ENCODE measurements at regions not wholly inside any gene's neighbourhood (a gene's known extent, or its start where the extent isn't known, plus 50 kb on each side); places are given as distances from the start of the nearest gene placed in this dataset.
A peak's percentile ranks its signal among the peaks of the same experiment; 100 is the strongest.
"Not testable (repeated sequence)": the region's sequence is repeated elsewhere in the genome, so short reads cannot be mapped to it uniquely, and the experiment has no call there.

DNA sequence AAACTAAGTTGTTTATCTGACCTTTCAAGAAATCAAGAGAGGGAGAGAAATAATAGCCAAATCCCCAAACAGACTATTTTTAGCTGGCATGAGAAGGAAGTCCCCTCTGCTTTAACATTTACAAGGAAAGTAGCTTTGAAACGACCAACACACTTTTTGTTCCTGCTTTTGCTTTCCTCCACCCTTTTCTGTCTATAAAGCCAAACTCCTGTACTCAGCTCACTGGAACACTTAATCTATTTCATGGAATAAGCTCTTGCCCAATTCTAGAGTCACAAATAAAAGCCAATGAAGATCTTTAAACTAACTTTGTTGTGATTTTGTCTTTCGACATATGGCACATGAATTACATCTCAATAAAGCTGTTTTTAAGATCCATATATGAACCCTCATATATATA is 86.8 kb upstream of the CCDC71L start:
- no peak for DNase-seq (ENCODE audit: low spot score)
- FAIRE-seq: no peak

DNA sequence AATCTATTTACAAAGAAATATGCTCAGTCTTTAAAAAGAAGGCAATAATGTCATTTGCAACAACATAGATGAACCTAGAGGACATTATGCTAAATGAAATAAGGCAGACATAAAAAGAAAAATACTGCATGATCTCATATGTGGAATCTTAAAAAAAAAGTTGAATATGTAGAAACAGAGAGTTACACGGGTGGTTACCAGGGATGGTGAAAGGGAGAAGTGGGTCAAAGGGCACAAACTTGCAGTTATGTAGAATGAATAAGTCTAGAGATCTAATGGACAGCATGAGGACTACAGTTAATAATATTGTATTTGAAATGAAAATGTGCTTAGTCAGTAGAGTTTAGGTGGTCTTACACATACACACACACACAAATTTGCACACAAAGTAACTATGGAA is 88.2 kb upstream of the CCDC71L start:
- no peak for FAIRE-seq
- DNase-seq (ENCODE audit: low spot score): no peak

GRCh38 chr7:106750773-106751172 is 89.8 kb upstream of the CCDC71L start:
- DNase-seq (ENCODE audit: low spot score): no peak
- FAIRE-seq: no peak

- DNase-seq (ENCODE audit: low spot score): no peak
- FAIRE-seq: no peak
Observed at GRCh38 chr7:106752367-106752766, 91.4 kb upstream of the CCDC71L start.

DNA sequence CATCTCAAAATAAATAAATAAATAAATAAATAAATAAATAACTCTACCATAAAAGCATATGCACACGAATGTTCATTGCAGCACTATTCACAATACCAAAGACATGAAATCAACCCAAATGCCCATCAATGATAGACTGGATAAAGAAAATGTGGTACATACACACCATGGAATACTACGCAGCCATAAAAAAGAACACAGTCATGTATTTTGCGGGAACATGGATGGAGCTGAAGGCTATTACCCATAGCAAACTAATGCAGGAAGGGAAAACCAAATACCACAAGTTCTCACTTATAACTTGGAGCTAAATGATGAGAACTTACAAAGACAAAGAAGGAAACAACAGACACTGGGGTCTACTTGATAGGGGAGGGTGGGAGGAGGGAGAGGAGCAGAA is 94.1 kb upstream of the CCDC71L start:
- FAIRE-seq; DNase-seq (ENCODE audit: low spot score): not testable (repeated sequence)

- peak; percentile 5 for FAIRE-seq
- DNase-seq (ENCODE audit: low spot score): no peak
Observed at GRCh38 chr7:106755641-106756040, 94.7 kb upstream of the CCDC71L start.

- FAIRE-seq (no peak), DNase-seq (ENCODE audit: low spot score) (no peak)
Observed at GRCh38 chr7:106756071-106756470, 95.1 kb upstream of the CCDC71L start.

DNA sequence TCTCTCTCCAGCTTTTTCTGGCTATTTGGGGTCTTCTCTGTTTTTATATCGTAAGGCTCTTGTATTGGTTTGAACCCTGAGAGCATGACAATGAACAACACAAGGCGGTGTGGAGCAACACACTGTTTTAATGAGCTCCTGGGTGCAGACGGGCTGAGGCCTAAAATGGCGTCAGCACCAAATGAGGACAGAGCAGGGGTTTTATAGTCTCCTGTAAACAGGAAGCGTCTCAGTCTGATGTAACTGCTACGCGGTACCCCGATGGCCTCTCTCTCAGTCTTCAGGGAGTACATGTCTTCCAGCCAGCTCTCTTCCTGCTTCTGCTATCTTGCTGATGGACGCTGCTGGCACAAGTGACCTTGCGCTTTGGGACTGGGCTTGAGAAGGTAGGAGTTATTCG is 95.9 kb upstream of the CCDC71L start:
- FAIRE-seq (no peak), DNase-seq (ENCODE audit: low spot score) (no peak)

GRCh38 chr7:106757846-106758245 is 96.9 kb upstream of the CCDC71L start:
- DNase-seq (ENCODE audit: low spot score) (no peak), FAIRE-seq (no peak)

GRCh38 chr7:106762845-106763244 is 101.9 kb upstream of the CCDC71L start:
- DNase-seq (ENCODE audit: low spot score); FAIRE-seq: not testable (repeated sequence)

DNA sequence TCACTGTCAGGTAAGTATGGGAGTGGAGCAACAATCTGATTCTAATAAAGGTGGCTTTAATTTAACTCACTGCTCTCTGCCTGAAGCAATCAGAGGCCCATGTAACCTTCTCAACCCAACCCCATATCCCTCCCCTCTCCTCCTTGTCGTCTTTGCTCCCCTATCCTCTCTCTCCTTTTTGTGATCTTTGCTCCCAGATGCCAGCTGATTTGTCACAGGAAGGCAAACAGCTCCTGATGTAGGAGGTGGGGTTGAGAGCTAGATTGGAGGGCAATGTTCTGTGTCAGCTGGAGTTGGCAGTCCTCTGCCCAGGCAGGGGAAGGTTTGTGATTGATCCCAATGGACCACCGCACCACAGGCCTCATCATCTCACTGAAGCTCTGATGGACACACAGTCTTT is 101.4 kb upstream of the PIK3CG start:
- no peak for DNase-seq (ENCODE audit: low spot score)
- no peak for FAIRE-seq

- no peak for FAIRE-seq
- DNase-seq (ENCODE audit: low spot score): no peak
Observed at GRCh38 chr7:106765727-106766355, 99.2 kb upstream of the PIK3CG start.

- no peak for FAIRE-seq
- DNase-seq (ENCODE audit: low spot score): no peak
Observed at GRCh38 chr7:106766551-106766950, 98.5 kb upstream of the PIK3CG start.

DNA sequence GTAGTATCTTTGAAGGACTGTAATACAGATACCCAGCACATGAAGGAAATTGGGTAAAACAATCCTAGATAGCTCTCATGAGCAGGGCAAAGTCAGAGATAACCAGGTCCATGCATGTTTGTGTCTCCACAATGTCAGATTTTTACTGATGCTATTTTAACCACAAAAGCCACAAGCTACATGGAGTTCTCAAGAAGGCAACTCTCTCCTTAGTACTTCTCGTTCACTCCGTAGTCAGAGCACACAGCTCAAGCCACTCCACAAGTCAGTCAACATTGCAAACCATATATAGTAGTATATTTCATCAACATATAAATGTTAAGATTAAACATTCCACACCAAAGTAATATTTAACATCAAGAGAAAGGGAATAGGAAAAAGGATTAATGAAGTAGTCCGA is 98.0 kb upstream of the PIK3CG start:
- DNase-seq (ENCODE audit: low spot score) (no peak), FAIRE-seq (no peak)

GRCh38 chr7:106767498-106768323 is 97.4 kb upstream of the PIK3CG start:
- no peak for FAIRE-seq
- no peak for DNase-seq (ENCODE audit: low spot score)

GRCh38 chr7:106768324-106768751 is 96.7 kb upstream of the PIK3CG start:
- FAIRE-seq (no peak), DNase-seq (ENCODE audit: low spot score) (no peak)

DNA sequence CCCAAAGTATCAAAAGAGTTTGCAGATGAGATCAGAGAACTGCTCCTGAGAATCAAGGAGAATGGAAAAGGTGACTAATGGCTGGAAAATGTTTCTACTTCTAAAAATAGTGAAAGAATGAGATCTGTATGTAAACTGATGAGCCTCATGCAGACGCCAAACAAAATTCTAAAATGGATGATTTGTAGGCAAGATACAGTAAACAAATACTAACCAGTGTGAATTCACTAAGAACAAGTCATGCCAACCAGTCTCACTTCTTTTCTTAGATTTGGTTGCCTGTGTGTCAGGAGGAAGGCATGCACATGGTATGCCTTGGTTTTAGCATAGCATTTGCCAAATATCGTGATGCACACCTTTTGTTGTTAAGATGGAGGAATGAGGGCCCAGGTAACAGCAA is 94.9 kb upstream of the PIK3CG start:
- DNase-seq (ENCODE audit: low spot score): peak; percentile 51
- FAIRE-seq: peak; percentile 89

DNA sequence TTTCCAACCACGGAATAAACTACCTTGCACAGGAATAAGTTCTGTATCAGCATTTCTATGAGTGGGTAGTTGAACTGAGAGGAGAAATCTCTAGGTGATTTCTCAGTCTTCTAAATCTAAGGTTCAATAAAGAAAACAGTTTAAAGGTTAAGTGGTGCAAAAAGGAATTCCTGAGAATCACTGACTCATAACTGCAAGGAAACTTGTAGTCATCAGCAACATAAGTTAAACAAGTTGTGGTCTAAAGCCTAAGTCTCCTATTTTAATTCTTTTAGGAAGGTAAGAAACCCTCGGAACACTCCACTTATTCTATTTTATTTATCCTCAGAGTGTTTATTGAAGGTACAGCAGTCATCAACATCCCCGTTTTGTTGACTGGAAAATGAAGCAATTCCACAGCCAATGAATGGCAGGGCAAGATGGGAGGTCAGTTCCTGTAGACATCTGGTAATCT is 92.4 kb upstream of the PIK3CG start:
- DNase-seq (ENCODE audit: low spot score) (no peak), FAIRE-seq (no peak)

GRCh38 chr7:106773228-106773627 is 91.9 kb upstream of the PIK3CG start:
- no peak for DNase-seq (ENCODE audit: low spot score)
- no peak for FAIRE-seq

DNA sequence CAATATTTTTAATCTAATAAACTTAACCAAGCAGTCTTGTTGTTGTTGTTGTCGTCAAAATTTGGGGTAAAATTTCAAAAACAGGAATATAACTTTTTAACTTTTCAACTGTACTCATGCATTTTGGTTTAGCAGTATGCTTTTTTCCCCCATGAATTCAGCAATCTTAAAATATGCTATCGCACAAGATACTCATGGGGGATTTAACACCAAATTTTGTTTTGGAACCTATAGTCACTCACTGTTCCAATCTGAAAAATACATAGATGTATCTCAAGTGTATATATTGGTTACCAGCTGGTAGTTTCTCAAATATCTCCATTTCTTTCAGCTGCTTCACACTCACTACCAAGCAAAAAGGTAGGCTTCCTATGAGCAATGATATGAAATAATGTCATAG is 91.4 kb upstream of the PIK3CG start:
- no peak for FAIRE-seq

DNA sequence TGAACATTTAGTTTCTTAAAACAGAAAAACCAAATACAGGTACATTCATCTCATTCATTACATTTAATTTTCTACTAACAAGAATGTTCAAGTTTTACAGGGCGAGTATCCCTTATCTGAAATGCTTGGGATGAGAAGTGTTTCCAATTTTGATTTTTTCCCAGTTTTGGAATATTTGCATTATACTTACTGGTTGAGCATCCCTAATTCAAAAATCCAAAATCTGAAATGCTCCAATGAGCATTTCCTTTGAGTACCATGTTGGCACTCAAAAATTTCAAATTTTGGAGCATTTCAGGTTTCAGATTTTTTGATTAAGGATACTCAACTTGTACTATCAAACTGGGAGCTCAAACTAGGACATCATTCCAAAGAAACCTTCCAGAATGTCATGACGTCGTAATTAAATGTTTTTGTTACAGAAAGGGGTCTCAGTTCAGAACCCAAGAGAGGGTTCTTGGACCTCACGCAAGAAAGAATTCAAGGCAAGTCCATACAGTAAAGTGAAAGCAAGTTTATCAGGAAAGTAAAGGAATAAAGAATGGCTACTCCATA is 90.8 kb upstream of the PIK3CG start:
- no peak for FAIRE-seq
- no peak for DNase-seq (ENCODE audit: low spot score)

More for the DNA sequence above, 91.4 kb upstream of the PIK3CG start:
- DNase-seq (ENCODE audit: low spot score): no peak

- DNase-seq (ENCODE audit: low spot score) (peak; percentile 59), FAIRE-seq (no peak)
Observed at GRCh38 chr7:106774768-106775551, 90.1 kb upstream of the PIK3CG start.
